GM12874 (cell line): ENCODE measurements at regions not wholly inside any gene's neighbourhood (a gene's known extent, or its start where the extent isn't known, plus 50 kb on each side); places are given as distances from the start of the nearest gene placed in this dataset.

ENCODE experiments used
- TF ChIP-seq, protein P1 (sequence below): IDR thresholded peaks from 2 replicates; pipeline ENCODE4 v1.5.1; 2011; ENCODE audit warnings: low read depth, mild to moderate bottlenecking, control low read depth, low read length, moderate library complexity; ENCODE audit not compliant: insufficient read depth

DNA sequence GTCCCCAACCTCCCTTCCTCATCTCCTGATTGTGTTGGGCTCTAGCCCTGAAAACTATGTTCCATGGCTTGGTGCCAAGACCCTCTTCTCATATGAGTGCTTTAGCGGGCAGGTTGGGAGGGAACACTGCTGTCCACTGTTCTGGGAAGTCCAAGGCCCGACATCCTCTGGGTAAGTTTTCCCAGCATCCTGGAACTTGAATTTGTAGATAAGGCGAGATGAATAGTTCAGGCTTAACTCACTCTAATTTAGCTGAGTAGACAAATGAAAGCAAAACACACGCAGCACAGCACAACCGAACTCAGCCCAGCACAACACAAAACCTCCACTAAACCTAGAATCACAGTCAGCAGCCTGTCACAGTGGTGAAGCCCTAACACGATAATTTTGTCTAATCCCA is 95.3 kb upstream of the SLC28A3 start:
- TF ChIP-seq, protein P1, sequence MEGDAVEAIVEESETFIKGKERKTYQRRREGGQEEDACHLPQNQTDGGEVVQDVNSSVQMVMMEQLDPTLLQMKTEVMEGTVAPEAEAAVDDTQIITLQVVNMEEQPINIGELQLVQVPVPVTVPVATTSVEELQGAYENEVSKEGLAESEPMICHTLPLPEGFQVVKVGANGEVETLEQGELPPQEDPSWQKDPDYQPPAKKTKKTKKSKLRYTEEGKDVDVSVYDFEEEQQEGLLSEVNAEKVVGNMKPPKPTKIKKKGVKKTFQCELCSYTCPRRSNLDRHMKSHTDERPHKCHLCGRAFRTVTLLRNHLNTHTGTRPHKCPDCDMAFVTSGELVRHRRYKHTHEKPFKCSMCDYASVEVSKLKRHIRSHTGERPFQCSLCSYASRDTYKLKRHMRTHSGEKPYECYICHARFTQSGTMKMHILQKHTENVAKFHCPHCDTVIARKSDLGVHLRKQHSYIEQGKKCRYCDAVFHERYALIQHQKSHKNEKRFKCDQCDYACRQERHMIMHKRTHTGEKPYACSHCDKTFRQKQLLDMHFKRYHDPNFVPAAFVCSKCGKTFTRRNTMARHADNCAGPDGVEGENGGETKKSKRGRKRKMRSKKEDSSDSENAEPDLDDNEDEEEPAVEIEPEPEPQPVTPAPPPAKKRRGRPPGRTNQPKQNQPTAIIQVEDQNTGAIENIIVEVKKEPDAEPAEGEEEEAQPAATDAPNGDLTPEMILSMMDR, result no peak

- TF ChIP-seq, protein P1, result no peak
Observed at GRCh38 chr9:84436386-84437109, 96.0 kb upstream of the SLC28A3 start.

DNA sequence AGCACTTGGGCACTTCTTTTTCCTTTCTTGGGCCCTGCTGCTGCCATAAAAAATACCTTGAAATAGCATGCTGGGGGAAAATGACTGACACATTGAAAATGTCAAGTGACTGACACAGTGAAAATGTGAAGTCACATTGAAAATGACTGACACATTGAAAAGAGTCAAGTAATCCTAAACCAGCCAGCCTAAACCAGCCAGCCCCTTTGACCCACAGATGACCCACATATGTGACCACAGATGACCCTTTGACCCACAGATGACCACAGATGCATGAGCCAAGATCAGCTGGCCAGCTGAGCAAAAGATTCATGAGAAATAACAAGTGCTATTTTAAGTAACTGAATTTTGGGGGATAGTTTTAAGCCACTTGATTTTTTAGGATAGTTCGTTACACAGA is 97.8 kb upstream of the SLC28A3 start:
- TF ChIP-seq, protein P1, result no peak

- TF ChIP-seq, protein P1, result no peak
Observed at GRCh38 chr9:84439250-84439649, 98.7 kb upstream of the SLC28A3 start.

- TF ChIP-seq, protein P1, result no peak
Observed at GRCh38 chr9:84442712-84443111, 102.2 kb upstream of the SLC28A3 start.

GRCh38 chr9:84445737-84446136 is 105.2 kb upstream of the SLC28A3 start:
- TF ChIP-seq, protein P1, result no peak

- TF ChIP-seq, protein P1, result no peak
Observed at GRCh38 chr9:84447305-84447704, 106.7 kb upstream of the SLC28A3 start.

DNA sequence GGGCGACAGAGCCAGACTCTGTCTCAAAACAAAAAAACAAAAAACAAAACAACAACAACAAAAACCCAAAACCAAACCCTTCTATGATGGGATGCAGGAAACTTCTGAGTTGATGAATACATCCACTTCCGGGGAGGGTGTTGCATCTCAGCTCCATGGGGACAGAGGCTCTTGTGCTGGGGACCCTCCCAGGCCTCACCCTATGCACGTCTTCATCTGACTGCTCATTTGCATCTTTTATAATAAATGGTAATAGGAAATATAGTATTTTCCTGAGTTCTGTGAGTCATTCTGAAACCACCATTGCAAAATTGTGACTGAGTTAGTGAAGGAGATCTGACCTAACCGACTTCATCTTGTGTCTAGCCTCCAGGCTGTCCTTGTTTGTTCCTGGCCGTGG is 109.5 kb upstream of the SLC28A3 start:
- TF ChIP-seq, protein P1, result no peak
